ENCODE measurements at regions not wholly inside any gene's neighbourhood (a gene's known extent, or its start where the extent isn't known, plus 50 kb on each side); places are given as distances from the start of the nearest gene placed in this dataset.

DNA sequence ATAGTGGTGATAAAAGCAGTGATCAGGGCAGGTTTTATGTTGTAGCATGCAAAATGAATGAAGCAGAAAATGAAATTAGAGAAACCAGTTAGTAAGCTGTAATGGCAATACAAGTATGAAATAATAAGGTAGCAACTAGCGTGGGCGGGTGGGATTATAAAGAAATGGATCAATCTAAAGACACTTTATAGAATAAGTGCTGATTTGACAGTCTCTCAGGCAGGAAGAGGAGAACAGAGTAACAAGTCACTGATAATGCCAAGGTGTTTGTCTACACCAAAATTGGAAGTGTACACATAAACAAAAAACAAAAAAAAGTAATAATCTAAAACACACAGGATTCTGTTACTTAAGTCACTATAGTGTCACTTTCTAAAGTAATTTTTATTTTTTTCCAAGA is 51.0 kb upstream of the PCBP1 start:
- H3K79me2 ChIP-seq (ENCODE audit: insufficient read depth) = no peaks in the 10 kb centered on the region
- H3K9ac ChIP-seq = no peak overlapping the region
- TF ChIP-seq EZH2 (IDR thresholded peaks at IDR 0.05; ENCODE audit: insufficient read depth, poor library complexity, severe bottlenecking) (no peak), EZH2phosphoT487 (IDR thresholded peaks at IDR 0.05; ENCODE audit: insufficient read depth, low read depth) (no peak)
- 95% methylated on average over 2 of the region's 2 CpGs for WGBS, 2 experiments (ENCODE audit: low coverage in 1 of 2, low lambda C conversion rate in 2 of 2, missing lambda C conversion rate in 2 of 2)
- no peaks in the 10 kb centered on the region for H3K9me3 ChIP-seq (ENCODE audit: low read depth)
- no peak overlapping the region for H3K4me2 ChIP-seq (ENCODE audit: unreplicated experiment)
- H2AFZ ChIP-seq = no peak overlapping the region
- no peaks in the 10 kb centered on the region for H3K36me3 ChIP-seq (ENCODE audit: low read depth)
- H3K4me3 ChIP-seq = no peak overlapping the region
- in situ Hi-C loops (cut with MboI) = no loop called here
- H3K4me1 ChIP-seq (ENCODE audit: insufficient read depth) = peaks cover 18% of the 10 kb centered on the region
- 0 out of 2 replicates have a peak, but pooled peaks cover 3% of the 10 kb centered on the region for H3K9me2 ChIP-seq (ENCODE audit: insufficient read depth)
- H3K27ac ChIP-seq = no peak overlapping the region
- H3K27me3 ChIP-seq (replicated peaks; ENCODE audit: insufficient read depth) = no peaks in the 10 kb centered on the region
- DNase-seq = no peak
- peaks cover 16% of the 10 kb centered on the region for H3F3A ChIP-seq (ENCODE audit: insufficient read depth)
- H4K20me1 ChIP-seq (ENCODE audit: insufficient read depth) = no peaks in the 10 kb centered on the region

DNA sequence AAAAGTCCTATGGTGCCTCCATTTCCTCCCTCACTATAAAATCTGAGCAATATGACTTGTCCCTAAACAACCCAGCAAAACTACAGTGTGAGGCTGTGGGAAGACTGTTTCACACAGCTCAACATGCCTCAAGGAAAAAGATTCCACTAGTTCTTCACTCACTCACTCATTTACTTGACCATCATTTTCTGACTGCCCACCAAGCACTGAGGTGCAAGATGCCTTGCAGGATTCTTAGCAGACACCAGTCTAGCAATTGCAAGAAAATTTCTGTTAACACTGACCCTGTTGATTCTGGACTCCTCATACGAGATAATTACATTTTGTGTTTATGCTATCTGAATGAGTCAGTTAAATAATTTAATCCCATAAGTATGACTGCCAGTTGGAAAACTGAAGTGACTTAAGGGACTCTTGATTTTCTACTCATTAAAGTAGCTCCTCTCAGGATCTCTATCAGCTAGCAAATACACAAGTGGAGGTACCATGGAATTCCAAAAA is 51.9 kb upstream of the PCBP1 start:
- H4K20me1 ChIP-seq (ENCODE audit: insufficient read depth) = no peaks in the 10 kb centered on the region

DNA sequence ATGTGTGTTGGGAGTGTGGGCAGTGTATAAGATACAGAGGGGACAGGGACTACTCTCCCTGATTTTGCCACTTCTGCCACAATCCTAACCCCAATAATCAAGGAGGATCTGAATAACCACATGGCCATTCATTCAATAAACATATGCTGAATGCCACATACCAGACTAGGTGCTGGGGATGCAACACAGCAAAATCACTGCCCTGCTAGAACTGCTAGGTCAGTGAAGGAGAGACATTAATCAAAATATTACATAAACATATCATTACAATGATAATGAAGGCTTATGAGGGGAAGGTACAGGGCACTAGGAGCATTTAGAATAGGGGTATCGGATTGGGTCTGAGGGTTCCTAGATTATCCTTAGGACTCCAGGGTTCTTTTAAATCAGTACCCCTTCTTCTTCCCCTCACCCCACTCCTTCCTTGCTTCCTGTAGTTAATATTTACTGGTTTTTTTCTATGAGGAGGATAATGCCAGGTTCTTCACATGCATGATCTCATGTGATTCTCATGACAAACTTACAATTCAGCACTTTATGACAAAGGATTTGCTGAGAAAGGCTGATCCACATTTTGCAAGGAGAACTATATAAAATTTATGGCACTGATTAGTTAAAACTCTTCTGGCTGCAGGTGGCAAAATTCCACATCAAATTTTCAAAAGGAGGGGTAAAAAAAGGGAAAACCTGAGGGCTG is 56.4 kb upstream of the PCBP1 start:
- WGBS, 2 experiments (ENCODE audit: low coverage in 1 of 2, low lambda C conversion rate in 2 of 2, missing lambda C conversion rate in 2 of 2) = 95 to 100% methylated on average over 1 of the region's 1 CpG

More for the DNA sequence above, 51.9 kb upstream of the PCBP1 start:
- Histone ChIP-seq H3K79me2 (ENCODE audit: insufficient read depth) (no peaks in the 10 kb centered on the region), H3K9me3 (ENCODE audit: low read depth) (no peaks in the 10 kb centered on the region), H3K27me3 (replicated peaks; ENCODE audit: insufficient read depth) (no peaks in the 10 kb centered on the region), H3K4me1 (ENCODE audit: insufficient read depth) (peaks cover 13% of the 10 kb centered on the region), H3K4me2 (ENCODE audit: unreplicated experiment) (peak overlapping the region; percentile 29), H3K9me2 (ENCODE audit: insufficient read depth) (no peaks in the 10 kb centered on the region), H3K27ac (peak overlapping the region; percentile 6; the same call in 1 of the 2 replicates), H3K4me3 (no peak overlapping the region), H3K9ac (peak overlapping the region; percentile 3; the same call in 1 of the 2 replicates), H3K36me3 (ENCODE audit: low read depth) (no peaks in the 10 kb centered on the region), H3F3A (ENCODE audit: insufficient read depth) (peaks cover 10% of the 10 kb centered on the region; the same call in 1 of the 2 replicates), H2AFZ (peak overlapping the region; percentile 22; the same call in 1 of the 2 replicates)
- no peak for TF ChIP-seq EZH2 (IDR thresholded peaks at IDR 0.05; ENCODE audit: insufficient read depth, poor library complexity, severe bottlenecking)
- no peak for TF ChIP-seq EZH2phosphoT487 (IDR thresholded peaks at IDR 0.05; ENCODE audit: insufficient read depth, low read depth)
- peak; percentile 24 for DNase-seq
- 3 to 5% methylated on average over 1 of the region's 1 CpG for WGBS, 2 experiments (ENCODE audit: low coverage in 1 of 2, low lambda C conversion rate in 2 of 2, missing lambda C conversion rate in 2 of 2)
- in situ Hi-C loops (cut with MboI) = no loop called here

DNA sequence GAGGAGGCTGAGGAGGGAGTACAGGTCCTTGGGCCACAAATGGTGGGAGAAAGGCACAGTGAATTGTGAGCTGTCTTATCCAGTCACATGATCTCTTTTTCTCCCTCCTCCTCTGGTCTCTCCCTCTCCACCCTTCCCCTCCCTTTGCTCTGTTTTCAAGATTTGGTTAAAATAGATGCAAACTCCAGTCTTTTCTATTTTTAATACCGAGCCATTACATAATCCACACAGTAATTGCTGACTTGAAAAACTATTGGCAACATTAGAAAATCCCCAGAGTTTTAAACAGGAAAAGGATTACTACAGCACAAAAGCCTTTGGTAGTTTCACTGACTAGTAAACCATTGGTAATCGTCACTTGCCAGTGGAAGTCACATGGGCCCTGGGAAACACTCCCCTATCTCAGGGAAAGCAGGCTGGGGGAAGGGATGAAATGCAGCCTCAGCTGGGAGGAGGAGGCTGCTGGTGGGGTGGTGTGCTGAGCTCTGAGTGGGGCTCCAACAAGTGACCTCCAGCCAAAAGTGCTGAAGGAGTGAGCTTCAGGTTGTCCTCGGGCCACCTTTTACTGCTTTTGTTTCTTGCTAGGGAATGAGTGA is 57.4 kb upstream of the PCBP1 start:
- H3K4me2 ChIP-seq (ENCODE audit: unreplicated experiment) = no peak overlapping the region
- TF ChIP-seq EZH2 (IDR thresholded peaks at IDR 0.05; ENCODE audit: insufficient read depth, poor library complexity, severe bottlenecking) (no peak), EZH2phosphoT487 (IDR thresholded peaks at IDR 0.05; ENCODE audit: insufficient read depth, low read depth) (no peak)

More for the DNA sequence above, 56.4 kb upstream of the PCBP1 start:
- TF ChIP-seq EZH2phosphoT487 (IDR thresholded peaks at IDR 0.05; ENCODE audit: insufficient read depth, low read depth) (no peak), EZH2 (IDR thresholded peaks at IDR 0.05; ENCODE audit: insufficient read depth, poor library complexity, severe bottlenecking) (no peak)
- no peaks in the 10 kb centered on the region for H3K27me3 ChIP-seq (replicated peaks; ENCODE audit: insufficient read depth)
- H3K9me3 ChIP-seq (ENCODE audit: low read depth) = no peaks in the 10 kb centered on the region
- no peaks in the 10 kb centered on the region for H3K36me3 ChIP-seq (ENCODE audit: low read depth)
- H3F3A ChIP-seq (ENCODE audit: insufficient read depth) = peaks cover 14% of the 10 kb centered on the region; the same call in 1 of the 2 replicates
- H3K4me1 ChIP-seq (ENCODE audit: insufficient read depth) = peaks cover 22% of the 10 kb centered on the region
- no peak for DNase-seq
- no peak overlapping the region for H3K27ac ChIP-seq
- H3K4me3 ChIP-seq = no peak overlapping the region
- H2AFZ ChIP-seq = peak overlapping the region; percentile 67; the same call in 1 of the 2 replicates
- no peaks in the 10 kb centered on the region for H3K9me2 ChIP-seq (ENCODE audit: insufficient read depth)
- no peak overlapping the region for H3K9ac ChIP-seq
- in situ Hi-C loops (cut with MboI) = no loop called here
- no peaks in the 10 kb centered on the region for H4K20me1 ChIP-seq (ENCODE audit: insufficient read depth)
- H3K79me2 ChIP-seq (ENCODE audit: insufficient read depth) = no peaks in the 10 kb centered on the region
- H3K4me2 ChIP-seq (ENCODE audit: unreplicated experiment) = no peak overlapping the region

More for the DNA sequence above, 57.4 kb upstream of the PCBP1 start:
- no peaks in the 10 kb centered on the region for H3K36me3 ChIP-seq (ENCODE audit: low read depth)
- peak; percentile 76 for DNase-seq
- no peaks in the 10 kb centered on the region for H4K20me1 ChIP-seq (ENCODE audit: insufficient read depth)
- H3K27me3 ChIP-seq (replicated peaks; ENCODE audit: insufficient read depth) = no peaks in the 10 kb centered on the region
- WGBS, 2 experiments (ENCODE audit: low coverage in 1 of 2, low lambda C conversion rate in 2 of 2, missing lambda C conversion rate in 2 of 2) = 2 to 5% methylated on average over 3 of the region's 3 CpGs
- no peaks in the 10 kb centered on the region for H3K9me3 ChIP-seq (ENCODE audit: low read depth)
- in situ Hi-C loops (cut with MboI) = no loop called here
- no peak overlapping the region for H3K4me3 ChIP-seq
- H3K9me2 ChIP-seq (ENCODE audit: insufficient read depth) = no peaks in the 10 kb centered on the region
- H3K79me2 ChIP-seq (ENCODE audit: insufficient read depth) = no peaks in the 10 kb centered on the region
- H3K4me1 ChIP-seq (ENCODE audit: insufficient read depth) = peaks cover 12% of the 10 kb centered on the region
- 0 out of 2 replicates have a peak, but pooled peaks cover 8% of the 10 kb centered on the region for H3F3A ChIP-seq (ENCODE audit: insufficient read depth)
- peak overlapping the region; percentile 15; the same call in 1 of the 2 replicates for H3K9ac ChIP-seq
- H3K27ac ChIP-seq = peak overlapping the region; percentile 29; the same call in 1 of the 2 replicates
- peak overlapping the region; percentile 67 for H2AFZ ChIP-seq

All from GM23248 (cell line).